Ishikawa (cell line): ENCODE measurements at regions not wholly inside any gene's neighbourhood (a gene's known extent, or its start where the extent isn't known, plus 50 kb on each side); places are given as distances from the start of the nearest gene placed in this dataset.

Experiments used
- CEBPB ChIP-seq: IDR thresholded peaks from 2 replicates; pipeline ENCODE4 v1.6.1; 2012
- CREB1 ChIP-seq: IDR thresholded peaks from 2 replicates; pipeline ENCODE4 v1.6.1; 2012; ENCODE audit warnings: low read depth
- EGR1 ChIP-seq: IDR thresholded peaks from 2 replicates; pipeline ENCODE4 v1.6.1; 2012
- EP300 ChIP-seq: IDR thresholded peaks from 2 replicates; pipeline ENCODE4 v1.6.1; 2012; ENCODE audit warnings: borderline replicate concordance
- FOXM1 ChIP-seq: IDR thresholded peaks from 2 replicates; pipeline ENCODE4 v1.6.1; 2012; ENCODE audit warnings: low read depth, borderline replicate concordance
- NFIC ChIP-seq: IDR thresholded peaks from 2 replicates; pipeline ENCODE4 v1.6.1; 2012
- RAD21 ChIP-seq: IDR thresholded peaks from 2 replicates; pipeline ENCODE4 v1.6.1; 2012; ENCODE audit warnings: low read depth
- TAF1 ChIP-seq: IDR thresholded peaks from 2 replicates; pipeline ENCODE4 v1.6.1; 2012; ENCODE audit warnings: low read depth, mild to moderate bottlenecking
- TCF12 ChIP-seq: IDR thresholded peaks from 2 replicates; pipeline ENCODE4 v1.6.1; 2012; ENCODE audit warnings: low read depth
- TEAD4 ChIP-seq: IDR thresholded peaks from 2 replicates; pipeline ENCODE4 v1.6.1; 2012
- YY1 ChIP-seq: IDR thresholded peaks from 2 replicates; pipeline ENCODE4 v1.6.1; 2012; ENCODE audit warnings: low read depth
- ZBTB7A ChIP-seq: IDR thresholded peaks from 2 replicates; pipeline ENCODE4 v1.6.1; 2012; ENCODE audit warnings: low read depth
- TF ChIP-seq, protein P1 (sequence below): IDR thresholded peaks from 2 replicates; pipeline ENCODE4 v1.6.1; 2012
- TF ChIP-seq, protein P2 (sequence below): IDR thresholded peaks from 2 replicates; pipeline ENCODE4 v1.6.1; 2012
- TF ChIP-seq, protein P3 (sequence below): IDR thresholded peaks from 2 replicates; pipeline ENCODE4 v1.6.1; 2012; ENCODE audit warnings: low read depth, mild to moderate bottlenecking

GRCh38 chr22:25453557-25453956 lies 110.9 kb upstream of the GRK3 start:
- no peak for TF ChIP-seq CEBPB
- TF ChIP-seq, protein P1, sequence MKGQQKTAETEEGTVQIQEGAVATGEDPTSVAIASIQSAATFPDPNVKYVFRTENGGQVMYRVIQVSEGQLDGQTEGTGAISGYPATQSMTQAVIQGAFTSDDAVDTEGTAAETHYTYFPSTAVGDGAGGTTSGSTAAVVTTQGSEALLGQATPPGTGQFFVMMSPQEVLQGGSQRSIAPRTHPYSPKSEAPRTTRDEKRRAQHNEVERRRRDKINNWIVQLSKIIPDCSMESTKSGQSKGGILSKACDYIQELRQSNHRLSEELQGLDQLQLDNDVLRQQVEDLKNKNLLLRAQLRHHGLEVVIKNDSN, result no peak
- no peak for TF ChIP-seq ZBTB7A
- TF ChIP-seq EGR1, result no peak
- no peak for TF ChIP-seq NFIC

GRCh38 chr22:25461301-25461700 lies 103.2 kb upstream of the GRK3 start:
- no peak for TF ChIP-seq EP300
- TF ChIP-seq, protein P2, sequence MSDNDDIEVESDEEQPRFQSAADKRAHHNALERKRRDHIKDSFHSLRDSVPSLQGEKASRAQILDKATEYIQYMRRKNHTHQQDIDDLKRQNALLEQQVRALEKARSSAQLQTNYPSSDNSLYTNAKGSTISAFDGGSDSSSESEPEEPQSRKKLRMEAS, result no peak
- no peak for TF ChIP-seq TAF1
- TF ChIP-seq FOXM1, result no peak
- no peak for TF ChIP-seq TEAD4

DNA sequence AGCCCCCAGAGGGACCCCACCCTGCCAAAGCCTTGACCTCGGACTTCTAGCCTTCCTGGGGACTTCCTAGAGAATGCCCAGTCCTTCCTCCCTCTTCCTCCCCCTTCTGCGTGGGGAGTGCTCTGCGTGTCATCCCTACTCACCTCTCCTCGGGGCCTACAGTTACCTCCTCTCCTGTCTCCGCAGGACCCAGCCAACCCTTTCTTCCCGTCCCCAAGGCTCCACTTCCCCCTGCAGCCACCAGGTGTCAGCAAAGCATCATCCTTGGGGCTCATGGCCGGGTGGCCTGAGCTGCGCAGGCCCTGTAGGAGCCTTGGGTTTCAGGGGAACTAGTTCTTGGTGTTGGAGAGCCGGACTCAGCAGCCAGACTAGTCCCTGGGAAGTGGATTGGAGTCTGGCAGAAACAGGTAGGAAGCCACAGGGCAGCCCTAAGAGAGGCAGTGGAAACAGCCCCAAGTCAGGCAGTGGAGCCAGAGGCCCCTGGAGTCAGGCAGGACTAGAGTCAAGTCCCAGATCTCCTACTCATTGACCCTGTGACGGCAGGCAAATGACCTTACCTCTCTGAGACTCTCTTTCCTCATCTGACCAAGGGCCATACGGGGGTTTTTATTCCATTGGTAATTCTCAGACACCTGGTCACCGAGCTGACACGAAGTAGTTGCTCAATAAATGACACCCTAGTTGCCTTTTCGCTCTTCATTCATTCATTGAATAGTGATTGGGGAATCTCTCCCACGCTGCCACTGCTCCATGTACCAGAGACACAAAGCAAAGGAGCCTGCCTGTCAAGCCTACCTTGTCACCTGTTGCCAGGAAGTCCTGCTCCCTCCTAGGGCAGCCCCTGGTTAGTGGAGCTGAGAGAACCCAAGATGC lies 101.8 kb upstream of the GRK3 start:
- TF ChIP-seq RAD21, result peak; percentile 98
- TF ChIP-seq YY1, result peak; percentile 49; the same call in 1 of the 2 replicates

DNA sequence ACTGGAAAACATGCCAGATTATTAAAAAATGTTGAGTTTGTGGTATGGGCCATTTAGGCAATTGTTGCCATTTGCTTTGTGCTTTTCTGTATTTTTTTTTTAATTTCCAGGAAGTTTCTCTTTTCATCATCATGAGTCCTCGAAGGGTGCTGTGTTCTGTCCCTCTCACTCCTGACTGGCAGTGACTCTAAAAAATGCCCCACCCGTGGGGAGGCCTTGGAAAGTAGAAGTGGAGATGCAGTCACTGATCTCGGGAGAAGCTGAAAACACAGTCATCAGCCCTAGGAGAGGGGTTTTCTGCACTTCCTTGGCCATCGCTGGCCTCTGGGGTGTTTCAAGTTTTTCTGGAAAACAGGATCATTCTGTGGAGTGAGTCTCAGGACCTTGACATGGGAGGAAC lies 98.5 kb upstream of the GRK3 start:
- TF ChIP-seq, protein P3, sequence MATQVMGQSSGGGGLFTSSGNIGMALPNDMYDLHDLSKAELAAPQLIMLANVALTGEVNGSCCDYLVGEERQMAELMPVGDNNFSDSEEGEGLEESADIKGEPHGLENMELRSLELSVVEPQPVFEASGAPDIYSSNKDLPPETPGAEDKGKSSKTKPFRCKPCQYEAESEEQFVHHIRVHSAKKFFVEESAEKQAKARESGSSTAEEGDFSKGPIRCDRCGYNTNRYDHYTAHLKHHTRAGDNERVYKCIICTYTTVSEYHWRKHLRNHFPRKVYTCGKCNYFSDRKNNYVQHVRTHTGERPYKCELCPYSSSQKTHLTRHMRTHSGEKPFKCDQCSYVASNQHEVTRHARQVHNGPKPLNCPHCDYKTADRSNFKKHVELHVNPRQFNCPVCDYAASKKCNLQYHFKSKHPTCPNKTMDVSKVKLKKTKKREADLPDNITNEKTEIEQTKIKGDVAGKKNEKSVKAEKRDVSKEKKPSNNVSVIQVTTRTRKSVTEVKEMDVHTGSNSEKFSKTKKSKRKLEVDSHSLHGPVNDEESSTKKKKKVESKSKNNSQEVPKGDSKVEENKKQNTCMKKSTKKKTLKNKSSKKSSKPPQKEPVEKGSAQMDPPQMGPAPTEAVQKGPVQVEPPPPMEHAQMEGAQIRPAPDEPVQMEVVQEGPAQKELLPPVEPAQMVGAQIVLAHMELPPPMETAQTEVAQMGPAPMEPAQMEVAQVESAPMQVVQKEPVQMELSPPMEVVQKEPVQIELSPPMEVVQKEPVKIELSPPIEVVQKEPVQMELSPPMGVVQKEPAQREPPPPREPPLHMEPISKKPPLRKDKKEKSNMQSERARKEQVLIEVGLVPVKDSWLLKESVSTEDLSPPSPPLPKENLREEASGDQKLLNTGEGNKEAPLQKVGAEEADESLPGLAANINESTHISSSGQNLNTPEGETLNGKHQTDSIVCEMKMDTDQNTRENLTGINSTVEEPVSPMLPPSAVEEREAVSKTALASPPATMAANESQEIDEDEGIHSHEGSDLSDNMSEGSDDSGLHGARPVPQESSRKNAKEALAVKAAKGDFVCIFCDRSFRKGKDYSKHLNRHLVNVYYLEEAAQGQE, result no peak
- TF ChIP-seq TEAD4 (no peak), EP300 (no peak), NFIC (no peak), ZBTB7A (no peak), TCF12 (no peak), YY1 (no peak), CEBPB (no peak), TAF1 (no peak), EGR1 (no peak), CREB1 (no peak), FOXM1 (no peak), RAD21 (no peak)
- TF ChIP-seq, protein P1, result no peak
- TF ChIP-seq, protein P2, result no peak

- TF ChIP-seq CREB1 (no peak), FOXM1 (no peak), TCF12 (no peak), RAD21 (no peak), NFIC (no peak), EGR1 (no peak), CEBPB (no peak), EP300 (no peak), TEAD4 (no peak), ZBTB7A (no peak), YY1 (no peak), TAF1 (no peak)
- TF ChIP-seq, protein P1, result no peak
- TF ChIP-seq, protein P2, result no peak
- TF ChIP-seq, protein P3, result no peak
Observed at GRCh38 chr22:25472382-25472781, 92.1 kb upstream of the GRK3 start.
